Body of pancreas (tissue), 4 donors: ENCODE measurements at regions not wholly inside any gene's neighbourhood (a gene's known extent, or its start where the extent isn't known, plus 50 kb on each side); places are given as distances from the start of the nearest gene placed in this dataset.
"Not testable (repeated sequence)": the region's sequence is repeated elsewhere in the genome, so short reads cannot be mapped to it uniquely, and the experiment has no call there.

Experiments used
- ATAC-seq: fragments of 150-250 bp; one replicate; pipeline ENCODE4 v1.9.1; 2016
- DNase-seq, 4 donors: peaks; one replicate each; pipeline ENCODE4 v3.0.0-alpha.2; 2019
- H3K27ac ChIP-seq, 4 donors: fragments of 200-600 bp; sonication (generic); 1 replicate in 3 of 4; 2 replicates in 1 of 4; pipeline versions ENCODE4 v1.5.1 to v1.6.1; 2016 to 2019; ENCODE audit warnings: mild to moderate bottlenecking in 1 of 4, mixed read lengths in 1 of 4, moderate library complexity in 1 of 4
- H3K27me3 ChIP-seq, 2 donors: fragments of 200-600 bp; sonication (generic); one replicate each; pipeline ENCODE4 v1.6.0; 2016; ENCODE audit warnings: mild to moderate bottlenecking in 1 of 2
- H3K36me3 ChIP-seq, 2 donors: fragments of 200-600 bp; sonication (generic); replicated peaks in 1 of 2; 2 replicates each; pipeline ENCODE4 v1.5.1; 2016; ENCODE audit warnings: low read depth in 2 of 2; ENCODE audit not compliant: insufficient read depth in 1 of 2
- H3K4me1 ChIP-seq: fragments of 200-600 bp; sonication (generic); one replicate; pipeline ENCODE4 v1.6.0; 2016
- H3K4me3 ChIP-seq, 2 donors: fragments of 200-600 bp; sonication (generic); 1 replicate in 1 of 2; 2 replicates in 1 of 2; pipeline ENCODE4 v1.5.1; 2016 to 2019
- H3K9me3 ChIP-seq, 3 donors: fragments of 200-600 bp; sonication (generic); 1 replicate in 2 of 3; 2 replicates in 1 of 3; pipeline ENCODE4 v1.5.1; 2016
- POLR2A ChIP-seq, 3 donors: fragments of 450-650 bp; IDR thresholded peaks; one replicate each; pipeline ENCODE4 v1.6.1; 2016; ENCODE audit warnings: antibody characterized with exemption in 3 of 3, mild to moderate bottlenecking in 2 of 3
- WGBS, 2 donors: methylation state at CpG; one replicate each; pipeline ENCODE4 v1.1.5; 2017; 5-methylcytosine and 5-hydroxymethylcytosine counted together
- intact Hi-C: fragments of 100-400 bp; cut with DNase I; formaldehyde crosslinking; loops from one replicate; pipeline ENCODE4 v1.15.1; 2023
- TF ChIP-seq, protein P1 (sequence below), 7 experiments: fragments of 450-650 bp in 4 of 7; fragments of 200-600 bp in 3 of 7; sonication (generic) in 3 of 7; IDR thresholded peaks; one replicate each; pipeline ENCODE4 v1.5.1; 2016 to 2019; ENCODE audit warnings: antibody characterized with exemption in 7 of 7

- ATAC-seq (no peak), DNase-seq (no peak)
- TF ChIP-seq POLR2A (IDR thresholded peaks at IDR 0.05) = no peak
- TF ChIP-seq, protein P1, sequence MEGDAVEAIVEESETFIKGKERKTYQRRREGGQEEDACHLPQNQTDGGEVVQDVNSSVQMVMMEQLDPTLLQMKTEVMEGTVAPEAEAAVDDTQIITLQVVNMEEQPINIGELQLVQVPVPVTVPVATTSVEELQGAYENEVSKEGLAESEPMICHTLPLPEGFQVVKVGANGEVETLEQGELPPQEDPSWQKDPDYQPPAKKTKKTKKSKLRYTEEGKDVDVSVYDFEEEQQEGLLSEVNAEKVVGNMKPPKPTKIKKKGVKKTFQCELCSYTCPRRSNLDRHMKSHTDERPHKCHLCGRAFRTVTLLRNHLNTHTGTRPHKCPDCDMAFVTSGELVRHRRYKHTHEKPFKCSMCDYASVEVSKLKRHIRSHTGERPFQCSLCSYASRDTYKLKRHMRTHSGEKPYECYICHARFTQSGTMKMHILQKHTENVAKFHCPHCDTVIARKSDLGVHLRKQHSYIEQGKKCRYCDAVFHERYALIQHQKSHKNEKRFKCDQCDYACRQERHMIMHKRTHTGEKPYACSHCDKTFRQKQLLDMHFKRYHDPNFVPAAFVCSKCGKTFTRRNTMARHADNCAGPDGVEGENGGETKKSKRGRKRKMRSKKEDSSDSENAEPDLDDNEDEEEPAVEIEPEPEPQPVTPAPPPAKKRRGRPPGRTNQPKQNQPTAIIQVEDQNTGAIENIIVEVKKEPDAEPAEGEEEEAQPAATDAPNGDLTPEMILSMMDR (IDR thresholded peaks at IDR 0.05) = no peak
- no peak overlapping the region for H3K27ac ChIP-seq
- 74 to 81% methylated on average over 4 of the region's 4 CpGs for WGBS, 2 donors
- H3K36me3 ChIP-seq = no peaks in the 10 kb centered on the region
- H3K27me3 ChIP-seq = no peaks in the 10 kb centered on the region
- no peaks in the 10 kb centered on the region for H3K9me3 ChIP-seq
- H3K4me1 ChIP-seq = no peaks in the 10 kb centered on the region
- no peak overlapping the region for H3K4me3 ChIP-seq
- intact Hi-C loops = no loop called here
Observed at GRCh38 chr9:15069106-15069505, 158.9 kb upstream of the FREM1 start.

DNA sequence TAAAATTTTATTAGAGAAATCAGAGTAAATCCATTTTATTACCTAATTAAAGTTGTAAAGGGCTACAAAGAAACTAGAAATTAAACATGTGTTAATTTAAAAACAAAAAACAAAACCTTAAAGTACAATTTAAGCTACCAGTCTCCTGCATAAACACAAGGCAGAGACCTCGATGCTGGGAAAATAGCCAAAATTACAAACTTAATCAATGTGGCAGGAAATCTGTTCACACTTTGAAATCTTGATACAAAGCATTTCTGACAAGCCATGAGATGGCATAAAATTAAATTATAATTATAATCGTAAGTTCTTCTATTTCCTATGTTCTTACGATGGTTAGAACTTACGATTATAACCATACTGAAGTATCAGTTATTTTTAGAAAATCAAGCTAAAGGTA lies 158.0 kb upstream of the FREM1 start:
- intact Hi-C loops = no loop called here
- no peaks in the 10 kb centered on the region for H3K4me1 ChIP-seq
- H3K36me3 ChIP-seq = no peaks in the 10 kb centered on the region
- ATAC-seq = no peak
- H3K4me3 ChIP-seq = no peak overlapping the region
- no peak overlapping the region for H3K27ac ChIP-seq
- no peak for DNase-seq
- H3K9me3 ChIP-seq = no peaks in the 10 kb centered on the region
- no peaks in the 10 kb centered on the region for H3K27me3 ChIP-seq
- TF ChIP-seq, protein P1 (IDR thresholded peaks at IDR 0.05) = no peak
- TF ChIP-seq POLR2A (IDR thresholded peaks at IDR 0.05) = no peak
- WGBS, 2 donors = 54 to 68% methylated on average over 4 of the region's 4 CpGs

- TF ChIP-seq POLR2A (IDR thresholded peaks at IDR 0.05) = no peak
- TF ChIP-seq, protein P1 (IDR thresholded peaks at IDR 0.05) = no peak
- Histone ChIP-seq H3K27me3 (no peaks in the 10 kb centered on the region), H3K9me3 (no peaks in the 10 kb centered on the region), H3K4me1 (no peaks in the 10 kb centered on the region), H3K27ac (no peak overlapping the region), H3K36me3 (no peaks in the 10 kb centered on the region), H3K4me3 (no peak overlapping the region)
- intact Hi-C loops = no loop called here
- 86 to 92% methylated on average over 1 of the region's 1 CpG for WGBS, 2 donors
- no peak for DNase-seq
- ATAC-seq = no peak
Observed at GRCh38 chr9:15059003-15059402, 148.8 kb upstream of the FREM1 start.

DNA sequence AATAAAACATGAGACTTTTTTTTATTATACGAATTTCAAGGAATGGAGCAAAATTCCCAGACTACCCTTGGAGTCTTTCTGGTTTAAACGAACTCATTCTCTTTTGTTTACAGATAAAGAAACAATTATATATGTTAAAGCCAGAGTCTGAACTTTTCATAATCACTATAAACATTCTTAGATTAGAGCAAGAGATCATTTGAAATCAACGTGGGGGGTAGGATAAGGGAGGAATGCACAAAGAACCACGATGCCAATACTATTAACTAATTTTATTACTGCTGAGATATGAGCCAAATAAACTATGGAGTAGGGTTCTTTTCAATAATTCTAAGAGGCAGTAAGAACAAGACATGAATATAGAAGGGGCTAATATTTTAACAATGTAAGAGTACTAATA lies 148.0 kb upstream of the FREM1 start:
- H3K9me3 ChIP-seq = no peaks in the 10 kb centered on the region
- H3K27ac ChIP-seq = no peak overlapping the region
- no peak overlapping the region for H3K4me3 ChIP-seq
- intact Hi-C loops = no loop called here
- TF ChIP-seq, protein P1 (IDR thresholded peaks at IDR 0.05) = no peak
- 49 to 50% methylated on average over 4 of the region's 4 CpGs for WGBS, 2 donors
- DNase-seq (no peak), ATAC-seq (no peak)
- H3K27me3 ChIP-seq = no peaks in the 10 kb centered on the region
- no peaks in the 10 kb centered on the region for H3K36me3 ChIP-seq
- H3K4me1 ChIP-seq = no peaks in the 10 kb centered on the region

GRCh38 chr9:15055284-15055683 lies 145.1 kb upstream of the FREM1 start:
- H3K4me1 ChIP-seq, H3K36me3 ChIP-seq, H3K27me3 ChIP-seq, ATAC-seq, DNase-seq, H3K4me3 ChIP-seq, intact Hi-C loops, H3K27ac ChIP-seq, H3K9me3 ChIP-seq: not testable (repeated sequence)
- TF ChIP-seq, protein P1 (IDR thresholded peaks at IDR 0.05) = peak in 4 of 7 experiments; percentile 10 to 45 (median 40)
- WGBS, 2 donors = 33 to 43% methylated on average over 4 of the region's 4 CpGs
